GM10248 (cell line): ENCODE measurements at regions not wholly inside any gene's neighbourhood (a gene's known extent, or its start where the extent isn't known, plus 50 kb on each side); places are given as distances from the start of the nearest gene placed in this dataset.

ENCODE experiments used
- CTCF ChIA-PET: fragments of 300-600 bp; sonication (Branson Sonifier 250); formaldehyde crosslinking; extraction: SDS; loops from one replicate; lab custom pipeline; 2021; ENCODE audit warnings: antibody characterized with exemption; lab: Yijun Ruan, JAX
- POLR2A ChIA-PET: fragments of 350-650 bp; sonication (Branson Sonifier 250); formaldehyde crosslinking; extraction: SDS; loops from one replicate; lab custom pipeline; 2020; ENCODE audit warnings: antibody characterized with exemption; lab: Yijun Ruan, JAX
- DNase-seq: peaks from one replicate; pipeline ENCODE4 v3.0.0; 2012; ENCODE audit errors: extremely low spot score
- TF ChIP-seq, protein P1 (sequence below): IDR thresholded peaks from 2 replicates; pipeline ENCODE4 v1.5.1; 2012; ENCODE audit warnings: mild to moderate bottlenecking, low read depth; ENCODE audit errors: extremely low read depth, missing control alignments, control extremely low read depth

GRCh38 chr20:5447188-5447587, 130.4 kb upstream of the PROKR2 start:
- TF ChIP-seq, protein P1, sequence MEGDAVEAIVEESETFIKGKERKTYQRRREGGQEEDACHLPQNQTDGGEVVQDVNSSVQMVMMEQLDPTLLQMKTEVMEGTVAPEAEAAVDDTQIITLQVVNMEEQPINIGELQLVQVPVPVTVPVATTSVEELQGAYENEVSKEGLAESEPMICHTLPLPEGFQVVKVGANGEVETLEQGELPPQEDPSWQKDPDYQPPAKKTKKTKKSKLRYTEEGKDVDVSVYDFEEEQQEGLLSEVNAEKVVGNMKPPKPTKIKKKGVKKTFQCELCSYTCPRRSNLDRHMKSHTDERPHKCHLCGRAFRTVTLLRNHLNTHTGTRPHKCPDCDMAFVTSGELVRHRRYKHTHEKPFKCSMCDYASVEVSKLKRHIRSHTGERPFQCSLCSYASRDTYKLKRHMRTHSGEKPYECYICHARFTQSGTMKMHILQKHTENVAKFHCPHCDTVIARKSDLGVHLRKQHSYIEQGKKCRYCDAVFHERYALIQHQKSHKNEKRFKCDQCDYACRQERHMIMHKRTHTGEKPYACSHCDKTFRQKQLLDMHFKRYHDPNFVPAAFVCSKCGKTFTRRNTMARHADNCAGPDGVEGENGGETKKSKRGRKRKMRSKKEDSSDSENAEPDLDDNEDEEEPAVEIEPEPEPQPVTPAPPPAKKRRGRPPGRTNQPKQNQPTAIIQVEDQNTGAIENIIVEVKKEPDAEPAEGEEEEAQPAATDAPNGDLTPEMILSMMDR = no peak
- DNase-seq = no peak
- POLR2A ChIA-PET = no interaction called here
- CTCF ChIA-PET = interaction anchor here (0.7 to 6.9 kb wide), 14 partner anchors 9 to 321 kb away, joined by 3 to 72 read pairs (median 7); partner anchors contain the start of gene CDS2

DNA sequence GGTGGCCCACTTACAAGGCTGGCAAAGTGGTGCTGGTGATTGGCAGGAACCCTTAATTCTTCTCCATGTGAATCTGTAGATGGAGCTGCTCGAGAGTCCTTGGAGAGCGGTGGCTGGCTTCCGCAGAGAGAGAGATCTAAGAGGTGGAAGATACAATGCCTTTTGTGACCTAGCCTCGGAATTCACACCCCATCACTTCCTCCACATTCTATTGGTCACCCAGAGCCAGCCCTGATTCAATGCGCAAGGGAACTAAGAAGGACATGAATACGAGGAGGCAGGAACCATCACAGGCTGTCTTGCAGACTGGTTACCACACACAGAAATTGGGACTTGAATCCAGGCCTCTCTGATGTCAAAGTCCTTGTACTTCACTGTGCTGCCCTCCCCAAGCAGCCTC, 128.9 kb upstream of the PROKR2 start:
- ChIA-PET POLR2A (no interaction called here), CTCF (interaction anchor here (1.3 to 6.9 kb wide), 4 partner anchors 10 to 240 kb away, joined by 3 to 72 read pairs (median 18); no protein-coding TSS in a partner anchor)
- TF ChIP-seq, protein P1 = no peak
- no peak for DNase-seq

DNA sequence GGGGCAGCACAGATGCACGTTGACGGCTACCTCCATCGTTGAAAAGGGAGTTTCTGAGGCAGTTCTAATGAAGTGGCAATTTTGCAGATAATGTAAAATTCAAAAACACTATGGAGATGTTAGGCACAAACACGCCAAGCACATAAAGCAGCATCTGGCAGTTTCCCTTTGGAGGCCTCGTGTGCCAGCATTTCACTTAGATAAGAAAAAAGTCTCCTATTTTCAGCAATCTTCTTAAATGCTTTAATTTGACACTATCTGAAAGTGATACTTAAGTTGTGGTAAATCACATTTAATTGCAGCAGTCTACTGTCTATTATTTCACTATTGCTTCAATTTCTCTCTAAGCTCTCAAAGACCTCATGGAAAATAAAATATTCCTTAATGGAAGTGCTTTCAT, 125.3 kb upstream of the PROKR2 start:
- DNase-seq = no peak
- TF ChIP-seq, protein P1 = no peak
- CTCF ChIA-PET = no interaction called here
- POLR2A ChIA-PET = no interaction called here

DNA sequence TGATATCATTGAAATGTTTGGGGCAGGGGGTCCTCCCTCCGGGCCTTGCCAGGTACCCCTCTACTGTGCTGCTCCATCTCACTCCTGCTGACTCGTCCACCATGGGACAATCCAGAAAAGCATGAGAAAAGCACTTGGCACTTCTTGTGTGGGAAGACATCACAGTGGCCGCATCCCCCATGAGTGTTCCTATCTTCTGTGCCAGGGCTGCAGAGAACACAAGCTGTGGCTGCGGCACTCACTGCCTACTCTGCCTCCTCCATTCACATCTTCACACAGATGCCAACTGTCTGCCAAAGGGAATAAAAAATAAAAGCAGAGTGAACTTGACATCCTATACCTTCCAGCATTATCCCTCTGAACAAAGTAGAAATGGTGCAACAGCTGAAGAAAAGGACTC, 117.4 kb upstream of the PROKR2 start:
- POLR2A ChIA-PET = no interaction called here
- CTCF ChIA-PET = no interaction called here

DNA sequence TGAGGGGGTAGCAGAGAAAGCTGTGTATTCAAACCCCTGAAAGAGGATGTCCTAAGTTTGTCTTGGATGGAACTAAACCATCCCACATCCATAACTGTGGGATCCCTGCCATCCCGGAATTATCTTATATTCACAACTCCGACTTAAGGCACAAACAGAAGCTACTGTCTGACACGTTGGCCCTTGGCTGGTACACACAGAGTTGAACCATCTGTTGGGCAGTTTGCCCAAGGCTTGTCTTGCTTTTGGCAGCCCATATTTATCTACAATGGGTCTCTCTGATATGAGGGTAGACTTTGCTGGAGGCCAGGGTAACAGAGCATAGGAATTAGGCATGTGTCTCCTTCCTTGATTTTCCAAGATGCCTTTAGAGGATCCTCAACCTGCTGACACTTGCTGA, 116.6 kb upstream of the PROKR2 start:
- CTCF ChIA-PET = interaction anchor here (0.8 kb wide), 1 partner anchor 11 kb away, joined by 3 read pairs; no protein-coding TSS in a partner anchor
- DNase-seq = no peak
- TF ChIP-seq, protein P1 = no peak
- POLR2A ChIA-PET = no interaction called here

More for the DNA sequence above, 117.4 kb upstream of the PROKR2 start:
- TF ChIP-seq, protein P1 = no peak
- no peak for DNase-seq

GRCh38 chr20:5432030-5432429, 115.3 kb upstream of the PROKR2 start:
- POLR2A ChIA-PET = no interaction called here

More at GRCh38 chr20:5432030-5432429, 115.3 kb upstream of the PROKR2 start:
- TF ChIP-seq, protein P1 = no peak
- DNase-seq = no peak
- CTCF ChIA-PET = interaction anchor here (1.4 to 1.6 kb wide), 2 partner anchors 15 to 17 kb away, joined by 5 to 7 read pairs; no protein-coding TSS in a partner anchor
